NCI-H524 treated with DMSO at 0.1 percent for 48 hours (cell line): ENCODE measurements at regions not wholly inside any gene's neighbourhood (a gene's known extent, or its start where the extent isn't known, plus 50 kb on each side); places are given as distances from the start of the nearest gene placed in this dataset.

Source experiments
- DNase-seq: peaks from one replicate; lab custom pipeline; 2025; lab: John Stamatoyannopoulos, UW

- DNase-seq = no peak
These were observed 422.5 kb downstream of the LPIN1 start for GRCh38 chr2:12168791-12169388.

DNA sequence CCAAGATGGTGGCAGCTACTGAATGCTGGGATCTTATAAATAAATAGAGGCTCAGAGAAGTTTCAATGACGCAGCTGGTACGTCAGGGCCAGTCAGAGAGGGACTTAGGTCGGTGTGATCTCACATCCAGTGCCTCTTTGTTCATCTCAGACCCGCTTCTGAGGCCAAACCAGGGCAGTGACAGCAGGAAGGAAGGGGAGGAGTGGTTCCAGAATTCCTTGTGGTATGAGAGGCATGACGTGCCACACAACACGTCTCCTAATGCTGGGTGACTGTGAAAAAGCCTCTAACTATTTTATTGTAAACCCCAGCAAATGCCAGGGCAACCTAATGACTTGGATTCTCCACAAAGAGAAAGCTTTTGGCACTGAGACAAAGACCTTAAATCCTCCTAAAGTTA lies 423.3 kb downstream of the LPIN1 start:
- no peak for DNase-seq

- DNase-seq = no peak
These were observed 423.7 kb downstream of the LPIN1 start for GRCh38 chr2:12170121-12170520.

- no peak for DNase-seq
These were observed 427.0 kb downstream of the LPIN1 start for GRCh38 chr2:12173271-12173942.

DNA sequence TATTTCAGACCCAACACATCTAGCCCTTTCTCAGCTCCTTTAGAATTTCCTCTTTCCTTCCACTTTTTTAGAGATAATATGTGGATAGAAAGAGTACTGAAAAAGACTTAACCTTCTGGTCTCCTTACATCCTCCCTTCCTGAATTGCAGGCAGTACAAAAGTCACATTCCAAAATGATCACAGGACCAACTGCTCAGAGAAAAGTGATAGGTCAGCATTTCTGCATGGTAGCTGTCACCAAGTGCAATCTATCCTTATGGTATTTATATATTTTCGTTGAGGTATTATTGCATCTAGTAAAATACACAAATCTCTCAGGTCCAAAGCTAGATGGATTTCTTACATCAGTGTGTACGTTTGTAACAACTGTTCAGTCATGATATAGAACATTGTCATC lies 427.5 kb downstream of the LPIN1 start:
- no peak for DNase-seq

GRCh38 chr2:12175323-12175722 lies 428.9 kb downstream of the LPIN1 start:
- no peak for DNase-seq

DNA sequence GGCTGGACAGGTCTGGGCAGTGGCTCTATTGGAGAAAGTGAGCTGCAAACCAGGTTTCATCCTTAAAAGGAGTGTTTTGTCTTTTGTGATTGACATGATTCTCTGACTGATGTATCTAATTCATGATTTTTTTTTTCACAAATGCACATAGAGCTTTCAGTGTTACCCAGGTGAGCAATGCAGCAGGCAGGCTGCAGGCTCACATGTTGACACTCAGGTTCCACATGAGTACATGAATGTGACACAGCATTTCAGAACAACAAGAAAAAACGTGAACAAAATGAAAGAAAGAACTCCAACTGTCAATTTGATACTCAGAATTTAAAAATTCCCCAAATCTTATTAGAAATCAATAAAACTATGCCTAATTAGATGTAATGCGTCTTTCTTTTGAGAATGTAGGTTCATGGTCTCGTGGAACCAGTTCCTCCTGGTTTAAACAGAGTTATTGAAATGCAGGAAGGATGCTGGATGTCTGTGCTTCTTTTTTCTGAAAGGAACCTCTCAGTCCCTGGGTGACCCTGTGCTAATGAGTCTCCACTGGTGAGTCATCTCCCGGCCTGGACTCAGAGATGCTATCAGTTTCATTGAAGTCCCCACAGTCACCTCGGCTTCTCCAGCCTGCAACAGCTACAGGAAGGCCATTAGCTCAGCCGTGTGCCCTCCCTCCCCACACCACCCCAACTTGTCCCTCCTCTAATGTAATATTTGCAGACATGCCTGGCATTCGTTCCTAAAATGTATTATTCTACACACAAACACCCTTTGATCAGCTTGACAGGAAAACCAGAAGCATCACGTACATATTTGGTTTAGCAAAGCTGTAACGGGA lies 430.4 kb downstream of the LPIN1 start:
- no peak for DNase-seq

- DNase-seq = no peak
These were observed 431.2 kb downstream of the LPIN1 start for GRCh38 chr2:12177455-12178288.

GRCh38 chr2:12178289-12179080 lies 432.1 kb downstream of the LPIN1 start:
- no peak for DNase-seq

GRCh38 chr2:12180031-12180430 lies 433.6 kb downstream of the LPIN1 start:
- no peak for DNase-seq

GRCh38 chr2:12183032-12183645 lies 436.7 kb downstream of the LPIN1 start:
- DNase-seq = no peak

GRCh38 chr2:12192762-12193161 lies 446.3 kb downstream of the LPIN1 start:
- DNase-seq = no peak

GRCh38 chr2:12194968-12195367 lies 448.5 kb downstream of the LPIN1 start:
- no peak for DNase-seq

GRCh38 chr2:12196495-12196894 lies 450.1 kb downstream of the LPIN1 start:
- DNase-seq = no peak

- no peak for DNase-seq
These were observed 450.7 kb downstream of the LPIN1 start for GRCh38 chr2:12197133-12197532.

- DNase-seq = no peak
These were observed 453.2 kb downstream of the LPIN1 start for GRCh38 chr2:12199491-12200211.

DNA sequence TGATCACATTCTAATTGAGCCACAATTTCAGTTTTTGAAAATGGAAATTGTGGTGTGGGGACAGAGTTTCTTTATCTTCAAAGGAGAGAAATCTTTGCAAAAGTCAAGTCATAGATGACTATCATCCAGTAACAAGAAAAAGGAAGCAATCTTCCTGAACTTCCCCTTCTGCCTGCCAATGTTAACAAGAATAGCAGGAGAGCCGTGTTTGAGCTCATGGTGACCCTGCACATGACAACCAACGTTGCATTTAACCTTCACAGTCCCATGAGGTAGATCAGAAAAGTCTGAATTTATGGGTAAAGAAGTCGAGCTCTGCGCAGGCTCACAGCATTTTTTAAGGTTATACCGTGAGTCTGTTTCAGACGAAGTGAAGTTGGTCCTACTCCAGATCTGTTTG lies 454.9 kb downstream of the LPIN1 start:
- DNase-seq = no peak

DNA sequence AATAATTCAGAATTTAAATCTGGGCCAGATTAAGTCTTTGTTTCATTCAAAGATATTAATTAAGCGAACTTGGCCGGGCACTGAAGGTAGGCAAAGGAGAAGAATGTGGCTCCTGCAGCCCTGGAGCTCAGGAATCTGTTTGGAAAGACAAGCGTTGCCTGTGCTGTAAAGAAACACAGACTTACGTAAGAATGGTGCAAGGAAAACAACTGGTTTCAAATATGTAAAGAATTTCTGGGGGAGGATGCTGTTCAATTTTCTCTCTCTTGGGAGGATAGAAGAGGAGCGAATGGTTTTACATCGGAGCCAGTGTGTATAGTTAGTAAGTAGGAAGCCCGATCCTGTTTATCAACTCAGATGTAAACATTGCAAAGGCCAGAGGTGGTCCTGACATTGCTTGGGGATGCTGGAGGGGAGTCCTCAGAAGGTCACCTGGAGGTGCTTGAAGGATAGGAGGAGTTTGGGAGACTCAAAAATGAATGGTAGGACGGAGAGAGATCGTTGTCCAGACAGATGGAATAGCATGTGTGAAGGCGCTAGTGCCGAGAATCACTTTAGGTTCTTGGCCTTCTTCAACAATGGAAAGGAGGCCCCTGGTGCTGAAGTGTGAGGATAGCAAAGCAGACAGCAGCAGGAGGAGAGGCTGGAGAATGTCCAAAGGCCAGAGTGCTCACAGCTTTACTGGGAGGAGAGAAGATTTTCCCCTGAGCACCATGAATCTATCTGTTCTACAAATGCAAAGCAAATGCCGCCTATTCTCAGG lies 456.1 kb downstream of the LPIN1 start:
- no peak for DNase-seq

DNA sequence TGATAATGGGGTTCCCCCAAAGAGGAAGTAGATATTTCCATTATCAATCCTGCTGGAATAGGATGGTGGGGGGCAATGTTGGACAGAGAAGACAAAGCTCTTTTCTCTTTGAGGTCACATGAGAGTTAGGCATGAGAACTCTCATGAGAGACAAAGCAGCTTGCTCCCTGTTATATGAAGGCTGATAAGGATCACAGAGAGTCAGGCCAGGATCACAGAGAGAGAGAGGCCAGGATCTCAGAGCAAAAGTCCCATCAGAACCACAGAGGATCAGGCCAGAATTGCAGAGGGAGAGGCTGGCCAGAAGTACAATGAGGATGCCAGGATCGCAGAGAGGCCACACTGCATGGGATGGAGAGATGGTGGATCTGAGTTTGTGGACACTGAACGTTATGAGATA lies 457.1 kb downstream of the LPIN1 start:
- no peak for DNase-seq

- no peak for DNase-seq
These were observed 458.7 kb downstream of the LPIN1 start for GRCh38 chr2:12205086-12205485.
